ENCODE measurements at regions not wholly inside any gene's neighbourhood (a gene's known extent, or its start where the extent isn't known, plus 50 kb on each side); places are given as distances from the start of the nearest gene placed in this dataset.
"Not testable (repeated sequence)": the region's sequence is repeated elsewhere in the genome, so short reads cannot be mapped to it uniquely, and the experiment has no call there.

DNA sequence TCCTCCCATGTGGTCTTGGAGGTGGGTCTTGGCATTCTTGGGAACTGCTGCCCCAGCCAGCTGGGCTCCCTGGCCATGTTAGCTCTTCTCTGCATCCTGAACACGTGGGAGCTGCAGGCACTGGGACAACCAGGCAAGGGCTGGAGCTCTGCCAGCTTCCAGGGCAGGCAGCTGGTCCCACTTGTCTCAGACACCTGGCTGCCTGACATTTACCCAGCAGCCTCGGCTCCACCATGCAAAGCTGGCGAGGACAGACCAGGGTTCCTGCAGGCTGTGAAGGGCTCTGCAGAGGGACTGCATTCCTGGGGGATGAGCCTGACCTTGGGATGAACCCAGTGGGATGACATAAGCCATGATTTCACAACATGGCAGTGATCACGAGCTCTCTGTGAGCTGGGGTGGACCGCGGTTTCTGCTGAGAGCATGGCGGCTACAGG, 99.0 kb upstream of the TSHZ3 start:
- peak; percentile 71 for DNase-seq

DNA sequence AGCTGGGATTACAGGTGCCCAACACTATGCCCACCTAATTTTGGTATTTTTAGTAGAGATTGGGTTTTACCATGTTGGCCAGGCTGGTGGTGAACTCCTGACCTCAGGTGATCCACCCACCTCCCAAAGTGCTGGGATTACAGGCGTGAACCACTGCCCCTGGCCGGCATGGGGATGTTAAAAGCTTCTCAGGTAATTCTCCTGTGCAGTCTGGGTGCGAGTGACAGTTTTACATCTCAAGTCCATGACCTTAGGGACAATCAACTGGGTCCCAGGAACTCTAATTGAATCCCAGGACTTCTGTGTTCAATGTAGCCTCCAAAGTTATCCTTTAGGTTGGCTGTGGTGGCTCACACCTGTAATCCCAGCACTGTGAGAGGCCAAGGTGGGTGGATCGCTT, 100.1 kb upstream of the TSHZ3 start:
- DNase-seq, result no peak

DNA sequence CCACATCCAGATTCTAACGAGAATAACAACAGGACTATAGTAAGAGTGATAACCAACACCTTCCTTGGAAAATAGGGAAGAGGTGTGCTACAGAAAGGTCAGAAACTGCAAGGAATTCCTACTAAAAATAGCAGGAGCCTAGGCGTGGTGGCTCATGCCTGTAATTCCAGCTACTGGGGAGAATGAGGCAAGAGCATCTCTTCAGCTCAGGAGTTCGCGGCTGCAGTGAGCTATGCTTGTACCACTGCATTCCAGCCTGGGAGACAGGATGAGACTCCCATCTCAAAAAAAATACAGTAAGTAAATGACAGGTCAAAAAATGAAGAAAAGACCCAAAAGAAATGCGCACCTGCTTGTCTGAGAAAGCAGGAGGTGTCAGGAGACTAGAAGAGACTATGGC, 101.5 kb upstream of the TSHZ3 start:
- DNase-seq, result no peak

DNA sequence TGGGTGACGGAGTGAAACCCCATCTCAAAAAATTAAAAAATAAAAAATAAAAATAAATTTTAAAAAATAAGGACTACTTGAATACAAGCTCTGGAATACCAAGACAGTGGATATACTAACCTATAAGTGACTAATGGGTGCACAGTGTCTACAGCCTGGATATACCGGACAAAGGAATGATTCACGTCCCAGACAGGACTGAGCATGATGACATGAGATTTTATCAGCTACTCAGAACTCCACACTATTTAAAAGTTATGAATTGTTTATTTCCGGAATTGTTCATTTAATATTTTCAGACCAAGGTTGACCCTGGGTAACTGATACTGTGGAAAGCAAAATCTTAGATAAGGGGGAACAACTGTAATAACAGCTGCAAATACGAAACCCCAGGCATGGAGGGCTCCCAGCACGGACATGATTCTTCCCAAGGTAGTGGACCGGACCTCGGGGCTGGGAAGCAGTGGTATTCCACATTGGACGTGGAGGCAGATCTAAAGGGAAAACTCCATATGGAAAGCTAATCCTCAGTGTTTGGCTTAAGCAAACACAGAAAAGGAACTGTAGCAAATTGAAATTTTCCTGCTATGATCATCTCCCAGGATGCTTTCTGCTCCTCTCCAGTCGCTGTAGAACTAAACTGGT, 102.6 kb upstream of the TSHZ3 start:
- no peak for DNase-seq

DNA sequence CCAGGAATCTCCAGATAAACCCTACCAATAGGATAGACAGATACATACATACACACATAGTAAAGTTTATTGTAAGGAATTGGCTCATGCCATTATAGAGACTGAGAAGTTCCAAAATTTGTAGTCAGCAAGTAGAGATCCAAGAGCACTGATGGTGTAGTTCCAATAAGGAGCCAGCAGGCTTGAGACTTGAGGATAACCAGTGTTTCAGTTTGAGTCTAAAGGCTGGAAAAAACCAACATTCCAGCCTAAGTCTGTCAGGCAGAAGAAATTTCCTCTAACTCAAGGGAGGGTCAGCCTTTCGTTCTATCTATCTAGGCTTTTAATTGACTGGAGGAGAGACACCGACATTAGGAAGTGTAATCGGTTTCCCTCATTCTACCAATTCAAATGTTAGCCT, 110.2 kb upstream of the TSHZ3 start:
- no peak for DNase-seq

DNA sequence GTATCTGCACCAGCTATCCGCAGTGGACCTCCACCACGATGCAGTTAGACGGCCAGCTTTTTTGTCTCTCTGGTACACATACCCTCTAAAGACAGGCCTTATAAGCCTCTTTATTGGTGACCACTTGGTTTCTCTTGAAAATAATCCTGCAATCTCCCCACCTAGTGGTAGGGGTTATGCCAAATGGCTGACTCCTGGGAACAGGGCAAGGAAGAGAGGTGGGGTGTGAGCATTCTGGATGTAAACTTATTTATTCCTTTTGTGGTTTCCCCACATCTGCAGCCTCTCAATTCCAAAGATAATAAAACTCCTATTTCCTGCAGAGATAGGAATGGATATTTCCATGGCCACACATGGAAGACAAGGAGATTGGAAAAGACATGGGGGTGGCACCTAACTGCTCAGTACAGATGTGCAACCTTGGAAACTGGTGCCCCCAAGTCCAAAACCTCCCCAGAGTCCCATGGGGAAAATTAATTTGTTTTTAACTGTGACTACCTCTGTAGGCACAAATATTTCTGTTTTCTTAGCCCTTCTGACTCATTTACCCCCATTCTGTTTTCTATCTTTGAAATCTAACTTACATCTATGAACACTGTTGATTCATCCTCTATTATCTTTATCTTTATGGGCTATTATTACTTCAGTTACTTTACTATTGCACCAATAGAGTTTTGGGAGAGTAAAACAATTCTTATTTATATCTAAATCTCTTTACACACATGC, 112.7 kb upstream of the TSHZ3 start:
- DNase-seq, result no peak

DNA sequence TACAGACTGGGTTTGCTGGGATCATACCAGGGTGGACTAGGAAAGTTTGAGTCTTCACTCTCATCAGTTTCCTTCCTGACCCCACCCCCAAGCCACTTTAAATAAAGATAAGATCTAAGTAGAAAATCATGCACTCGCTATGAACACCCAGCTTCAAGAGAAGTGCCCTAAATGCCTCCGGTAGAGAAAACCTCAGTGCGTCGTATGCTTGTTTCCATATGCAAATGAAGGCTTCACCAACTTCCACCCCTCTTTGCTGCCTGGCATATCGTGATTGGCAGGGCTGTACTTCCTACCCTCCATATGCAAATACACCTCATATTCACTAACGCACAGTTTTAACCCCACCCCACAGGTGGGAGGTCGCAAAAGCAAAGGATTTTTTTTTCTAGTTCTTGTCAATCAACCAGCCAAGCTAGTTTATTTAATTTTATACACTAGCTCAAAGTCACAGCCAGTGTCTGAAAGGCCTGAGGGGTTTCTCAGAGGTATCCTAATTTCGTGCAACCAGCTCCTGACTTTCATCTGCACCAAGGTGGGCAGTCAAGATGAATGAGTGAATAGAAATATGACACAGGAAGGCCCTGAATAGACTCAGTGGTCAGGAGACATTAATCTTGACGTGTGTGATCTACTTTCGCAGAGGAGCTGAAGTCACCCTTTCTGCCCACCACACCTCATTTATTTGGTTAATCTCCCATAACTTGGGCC, 121.1 kb upstream of the TSHZ3 start:
- DNase-seq, result no peak

DNA sequence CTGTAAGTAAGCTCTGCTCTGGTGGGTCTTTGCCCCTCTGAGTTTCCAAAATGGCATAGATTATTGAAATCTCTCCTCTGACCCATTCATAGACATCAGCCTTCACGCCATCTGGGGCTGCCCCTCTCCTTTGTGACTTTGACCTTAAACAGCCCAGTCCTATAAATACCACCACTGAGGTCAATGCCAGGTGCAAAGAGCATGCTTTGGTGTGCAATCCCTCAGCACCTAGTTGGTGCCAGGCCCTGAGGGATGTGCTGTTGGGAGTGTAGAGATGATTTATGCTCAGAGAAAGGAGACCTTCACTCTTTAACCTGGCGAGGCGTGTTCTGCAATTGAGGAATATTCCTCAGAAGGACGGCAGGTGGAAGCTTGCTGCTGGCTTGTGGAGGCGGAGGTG, 121.7 kb upstream of the TSHZ3 start:
- DNase-seq, result no peak

DNA sequence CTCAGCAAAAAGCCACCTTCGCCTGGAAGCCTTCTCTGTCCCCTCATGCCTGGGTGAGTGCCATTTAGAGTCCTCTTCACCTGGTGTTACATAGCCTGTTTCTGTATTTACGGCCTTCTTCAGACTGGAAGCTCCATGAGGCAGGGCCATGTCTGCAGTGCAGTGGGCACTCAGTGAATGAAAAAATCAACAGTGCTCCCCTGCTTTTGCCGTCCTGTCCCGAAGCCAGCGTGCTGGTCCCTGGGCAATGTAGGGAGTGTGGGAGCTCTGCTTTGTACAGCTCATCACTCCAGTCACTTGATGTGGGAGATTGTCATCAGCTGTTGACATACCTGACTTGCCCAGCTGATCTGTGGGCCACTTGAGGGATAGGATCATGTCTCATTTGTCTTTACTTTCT, 129.0 kb upstream of the TSHZ3 start:
- DNase-seq, result no peak

DNA sequence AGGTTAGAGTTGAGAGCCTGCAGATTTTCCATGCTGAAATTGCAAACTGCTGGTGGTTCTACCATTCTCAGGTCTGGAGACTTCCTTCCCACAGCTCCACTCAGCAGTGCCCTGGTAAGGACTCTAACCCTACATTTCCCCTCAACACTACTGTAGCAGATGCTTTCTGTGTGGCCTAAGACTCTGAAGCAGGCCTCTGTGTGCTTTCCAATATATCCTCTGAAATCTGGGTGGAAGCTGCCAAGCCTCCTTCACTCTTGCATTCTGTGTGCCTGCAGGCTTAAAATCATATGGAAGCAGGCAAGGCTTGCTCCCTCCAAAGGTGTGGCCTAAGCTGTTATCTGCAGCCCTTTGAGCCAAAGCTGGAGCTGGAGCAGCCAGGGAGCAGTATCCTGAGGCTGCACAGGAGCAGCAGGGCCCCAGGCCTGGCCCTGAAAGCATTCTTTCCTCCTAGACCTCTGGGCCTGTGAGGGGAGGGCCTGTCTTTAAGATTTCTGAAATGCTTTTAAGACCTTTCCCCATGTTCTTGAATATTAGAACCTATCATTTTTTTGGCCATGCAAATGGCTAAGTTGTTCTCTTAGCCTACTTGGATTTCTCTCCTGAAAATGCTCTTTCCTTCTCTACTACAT, 134.1 kb upstream of the TSHZ3 start:
- no peak for DNase-seq

DNA sequence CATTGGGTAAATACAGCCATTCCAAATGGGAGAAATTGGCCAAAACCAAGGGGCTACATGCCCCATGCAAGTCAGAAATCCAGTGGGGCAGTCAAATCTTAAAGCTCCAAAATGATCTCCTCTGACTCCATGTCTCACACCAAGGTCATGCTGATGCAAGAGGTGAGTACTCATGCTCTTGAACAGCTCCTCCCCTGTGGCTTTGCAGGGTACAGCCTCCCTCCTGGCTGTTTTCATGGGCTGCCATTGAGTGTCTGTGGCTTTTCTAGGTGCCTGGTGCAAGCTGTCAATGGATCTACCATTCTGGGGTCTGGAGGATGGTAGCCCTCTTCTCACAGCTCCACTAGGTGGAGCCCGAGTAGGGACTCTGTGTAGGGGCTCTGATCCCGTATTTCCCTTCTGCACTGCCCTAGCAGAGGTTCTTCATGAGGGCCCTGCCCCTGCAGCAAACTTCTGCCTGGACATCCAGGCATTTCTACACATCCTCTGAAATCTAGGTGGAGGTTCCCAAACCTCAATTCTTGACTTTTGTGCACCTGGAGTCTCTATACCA, 135.7 kb upstream of the TSHZ3 start:
- not testable (repeated sequence) for DNase-seq

DNA sequence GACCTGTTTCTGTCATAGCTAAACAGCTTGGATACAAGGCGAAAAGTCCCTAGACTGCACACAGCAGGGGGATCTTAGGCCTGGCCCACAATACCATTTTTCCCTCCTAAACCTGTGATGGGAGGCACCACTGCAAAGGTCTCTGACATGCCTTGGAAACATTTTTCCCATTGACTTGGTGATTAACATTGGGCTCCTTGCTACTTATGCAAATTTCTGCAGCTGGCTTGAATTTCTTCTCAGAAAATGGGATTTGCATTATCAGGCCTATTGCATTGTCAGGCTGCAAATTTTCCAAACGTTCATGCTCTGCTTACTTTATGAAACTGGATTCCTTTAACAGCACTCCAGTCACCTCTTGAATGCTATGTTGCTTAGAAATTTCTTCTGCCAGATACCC, 136.2 kb upstream of the TSHZ3 start:
- no peak for DNase-seq

DNA sequence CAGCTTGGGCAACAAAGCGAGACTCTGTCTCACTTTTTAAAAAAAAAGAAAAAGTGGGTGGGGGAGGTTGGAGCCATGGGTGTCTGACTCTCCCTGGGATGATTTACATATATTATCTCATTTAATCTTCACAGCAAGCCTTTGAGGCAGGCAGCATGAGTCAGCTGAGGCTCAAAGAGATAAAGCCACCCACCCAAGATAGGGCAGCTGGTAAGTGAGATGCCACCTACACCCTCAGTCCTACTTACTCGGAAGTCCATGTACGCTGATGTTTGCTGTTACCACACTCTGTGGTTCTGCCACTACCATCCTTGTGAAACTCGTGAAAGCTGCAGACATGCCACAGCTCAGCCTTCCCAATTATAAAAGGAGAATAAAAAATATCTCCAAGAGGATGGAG, 142.0 kb upstream of the TSHZ3 start:
- DNase-seq, result no peak

DNA sequence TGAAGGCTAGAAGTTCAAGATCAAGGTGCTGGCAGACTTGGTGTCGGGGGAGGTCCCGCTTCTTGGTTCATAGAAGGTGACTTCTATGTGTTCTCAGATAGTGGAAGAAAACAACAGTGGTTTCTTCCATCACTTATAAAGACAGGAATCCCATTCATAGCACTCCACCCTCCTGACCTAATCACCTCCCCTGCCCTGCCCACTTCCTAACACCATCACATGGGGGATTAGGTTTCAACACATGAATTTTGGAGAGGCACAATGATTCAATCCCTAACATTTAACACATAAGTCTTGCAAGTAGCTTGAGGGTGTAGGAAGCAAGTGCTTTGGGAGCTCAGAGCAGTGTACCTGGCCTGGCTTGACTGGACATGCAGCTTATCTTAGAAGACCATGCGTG, 142.8 kb upstream of the TSHZ3 start:
- no peak for DNase-seq

DNA sequence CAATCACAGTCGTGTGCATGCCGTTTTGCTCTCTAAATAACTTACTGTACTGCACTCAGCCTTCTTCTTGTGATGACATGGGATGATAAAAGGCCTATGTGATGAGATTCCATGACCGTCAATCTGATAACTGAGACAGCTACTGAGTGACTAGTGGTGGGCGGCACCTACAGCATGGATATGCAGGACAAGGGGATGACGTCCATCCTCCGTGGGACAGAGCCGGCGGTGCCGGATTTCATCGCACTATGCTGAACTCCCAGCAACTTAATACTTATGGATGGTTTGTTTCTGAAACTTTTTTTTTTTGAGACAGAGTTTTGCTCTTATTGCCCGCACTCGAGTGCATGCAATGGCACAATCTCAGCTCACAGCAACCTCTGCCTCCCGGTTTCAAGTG, 146.8 kb upstream of the TSHZ3 start:
- no peak for DNase-seq

DNA sequence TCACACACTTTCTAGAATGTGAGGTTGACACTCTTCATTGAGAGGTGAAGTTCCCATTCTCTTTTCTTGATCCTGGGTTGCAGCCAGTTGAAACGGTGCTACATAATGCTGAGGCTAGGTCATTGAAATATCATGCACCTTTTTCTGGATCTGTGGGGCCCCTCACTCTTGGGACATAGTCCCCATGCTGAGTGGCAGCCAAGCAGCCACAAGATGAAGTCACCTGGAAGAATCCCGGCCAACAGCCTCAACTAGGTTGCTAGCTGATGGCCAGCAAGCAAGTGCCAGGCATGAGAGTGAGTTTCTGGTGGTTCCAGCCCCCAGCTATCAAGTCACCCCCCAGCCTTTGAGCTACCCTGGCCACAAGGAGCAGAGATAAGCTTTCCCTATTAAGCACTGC, 148.5 kb upstream of the TSHZ3 start:
- no peak for DNase-seq

DNA sequence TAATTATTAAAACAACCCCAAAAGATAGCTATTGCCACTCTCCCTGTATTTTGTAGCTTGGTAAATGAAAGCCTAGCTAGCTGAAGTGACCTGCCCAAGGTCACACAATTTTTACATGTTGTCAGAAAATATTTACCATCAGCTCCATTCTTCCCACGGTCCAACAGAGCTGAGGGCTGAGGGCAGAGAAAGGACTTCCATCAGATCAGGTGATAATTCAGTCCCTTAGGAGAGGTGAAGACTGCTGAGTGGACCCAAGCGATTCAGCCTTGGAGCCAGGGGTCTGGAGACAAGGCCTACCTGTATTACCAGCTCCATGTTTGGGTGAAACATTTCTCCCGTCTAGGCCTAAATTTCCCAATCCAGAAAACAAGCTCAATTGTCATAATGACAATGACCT, 149.5 kb upstream of the TSHZ3 start:
- DNase-seq, result no peak

DNA sequence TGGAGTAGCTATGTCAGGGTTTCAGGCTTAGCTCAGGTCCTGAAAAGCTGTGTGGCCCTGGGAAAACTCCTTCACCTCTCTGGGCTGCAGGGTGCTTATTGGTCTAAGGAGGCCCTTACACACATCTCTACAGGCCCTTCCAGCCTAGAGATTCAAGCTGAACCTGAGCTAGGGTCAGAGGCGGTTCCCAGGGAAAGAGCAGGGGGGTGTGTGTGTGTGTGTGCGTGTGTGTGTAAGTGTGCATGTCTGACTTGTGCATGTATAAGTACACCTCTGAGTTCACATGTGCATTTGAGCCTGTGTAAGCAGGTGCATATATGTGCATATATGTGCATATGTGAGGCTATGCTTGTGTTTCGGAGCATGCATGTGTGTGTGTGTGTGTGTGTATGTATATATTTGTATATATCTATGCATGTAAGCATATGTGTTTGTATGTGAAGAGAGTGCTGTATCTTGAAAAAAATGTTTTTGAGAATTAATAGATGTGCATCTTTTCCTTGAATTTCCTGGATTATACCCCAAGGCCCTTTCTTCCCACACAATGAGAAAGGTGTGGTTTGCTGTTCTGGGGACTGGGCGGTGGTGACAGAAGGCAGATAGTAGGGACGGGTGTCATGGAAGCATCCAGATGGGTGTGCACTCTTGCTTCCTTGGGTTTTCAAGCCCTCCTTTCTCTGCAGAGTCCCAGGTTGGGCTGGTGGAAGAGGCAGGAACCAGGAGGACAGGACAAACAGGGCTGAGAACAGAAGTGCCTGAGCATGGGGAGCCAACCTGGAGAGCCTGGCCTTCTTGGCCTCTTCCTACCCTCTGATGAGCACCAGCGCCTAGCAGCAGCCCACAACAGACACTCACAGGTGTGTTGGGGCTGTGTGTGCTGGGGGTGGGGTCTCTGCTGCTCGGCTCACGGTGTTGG, 150.3 kb upstream of the TSHZ3 start:
- no peak for DNase-seq

DNA sequence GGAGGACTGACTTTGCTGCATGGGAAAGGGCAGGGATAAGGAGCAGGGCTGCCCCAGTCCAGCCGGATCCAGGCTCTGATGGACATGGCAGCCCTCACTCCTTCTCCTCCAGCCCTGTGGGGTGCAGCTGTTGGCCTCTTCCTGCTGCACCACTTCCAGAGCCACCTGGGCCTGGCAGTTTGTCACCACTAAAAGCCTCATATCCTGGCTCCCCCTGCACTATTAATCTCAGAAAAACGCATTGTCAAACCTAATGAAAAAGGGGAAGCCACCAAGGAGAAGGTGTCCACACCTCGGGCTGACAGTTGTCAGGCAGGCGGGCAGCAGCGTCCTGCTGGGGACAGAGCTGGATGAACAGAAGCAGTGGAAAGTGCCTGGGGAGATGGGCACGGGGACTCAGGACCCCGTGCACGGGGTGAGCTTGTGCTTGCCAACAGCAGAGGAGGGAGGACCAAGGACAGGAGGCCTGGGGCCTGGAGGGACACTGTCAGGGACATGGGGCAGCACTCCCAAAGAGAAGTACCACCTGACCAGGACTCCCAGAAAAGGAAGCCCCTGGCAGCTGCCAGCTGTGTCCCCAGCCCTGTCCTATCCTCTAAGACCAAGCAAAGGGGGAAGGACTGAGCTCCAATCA, 151.1 kb upstream of the TSHZ3 start:
- DNase-seq, result no peak

DNA sequence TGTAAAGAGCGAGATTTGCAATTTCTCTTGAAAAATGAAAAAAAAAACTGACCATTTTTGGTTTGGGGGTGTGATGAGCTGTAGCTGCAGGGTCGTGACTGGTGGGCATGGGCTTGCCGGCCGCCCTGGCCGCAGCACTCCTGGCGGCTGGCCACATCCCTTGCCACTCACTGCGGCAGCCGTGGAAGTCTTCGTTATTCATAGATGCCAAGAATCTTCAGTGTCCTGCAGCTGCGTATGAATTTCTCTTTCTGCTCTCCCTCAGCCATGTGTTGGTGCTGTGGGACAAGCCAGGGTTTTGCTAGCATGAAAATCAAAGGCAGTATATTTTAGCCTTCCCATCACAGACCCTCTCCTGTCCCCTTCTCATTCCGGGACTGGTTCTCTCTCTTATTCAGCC, 151.7 kb upstream of the TSHZ3 start:
- DNase-seq, result no peak

DNA sequence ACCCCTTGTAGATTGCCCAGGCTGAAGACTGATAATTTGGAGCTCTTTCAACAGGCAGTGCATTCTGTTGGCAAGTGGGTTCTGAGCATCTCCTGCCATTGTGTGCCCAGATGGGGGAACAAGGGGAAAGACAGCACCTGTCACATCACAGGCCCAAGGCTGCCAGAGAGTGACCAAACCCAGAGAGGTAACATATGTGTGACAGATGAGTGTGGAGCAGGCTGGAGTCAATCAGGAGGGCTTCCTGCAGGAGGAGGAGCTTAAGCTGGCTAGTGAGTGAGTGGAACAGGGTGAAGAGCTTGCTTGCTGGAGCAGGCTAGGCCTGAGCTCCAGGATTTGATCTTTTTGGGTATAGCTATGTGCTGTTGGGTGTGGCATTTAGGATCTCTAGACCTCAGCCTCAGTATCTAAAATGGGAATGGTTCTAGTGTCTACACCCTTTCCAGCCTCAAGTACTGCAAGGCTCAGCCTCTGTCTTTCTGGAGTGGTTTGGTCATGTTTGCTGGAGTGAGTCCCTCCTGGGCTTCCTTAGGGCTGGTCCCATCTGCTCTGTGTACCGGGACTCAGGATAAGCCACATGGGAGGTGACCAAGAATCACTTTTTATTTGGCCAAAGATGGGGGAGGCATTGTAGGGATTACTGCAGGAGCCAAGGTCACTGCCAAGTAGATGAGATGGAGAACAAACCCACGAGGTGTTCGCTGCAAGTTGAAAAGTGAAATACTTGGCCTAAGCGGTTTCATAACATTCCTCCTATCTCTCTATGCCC, 152.4 kb upstream of the TSHZ3 start:
- DNase-seq, result no peak
